Mesothelial cell of epicardium (in vitro differentiated cells): ENCODE measurements at regions not wholly inside any gene's neighbourhood (a gene's known extent, or its start where the extent isn't known, plus 50 kb on each side); places are given as distances from the start of the nearest gene placed in this dataset.
A peak's percentile ranks its signal among the peaks of the same experiment; 100 is the strongest.

Experiments
- DNase-seq, 2 experiments: peaks; one replicate each; pipeline ENCODE4 v3.0.0; 2021; ENCODE audit warnings: low spot score in 2 of 2; ENCODE audit not compliant: unreplicated experiment in 2 of 2
- H3K27ac Mint-ChIP-seq: 2 replicates; pipeline ENCODE4 v1.8.0; 2021; ENCODE audit warnings: mixed read lengths
- H3K27me3 Mint-ChIP-seq: 2 replicates; pipeline ENCODE4 v1.8.0; 2021; ENCODE audit warnings: low read depth, mixed read lengths
- H3K36me3 Mint-ChIP-seq: 2 replicates; pipeline ENCODE4 v1.8.0; 2021; ENCODE audit warnings: mixed read lengths
- H3K4me1 Mint-ChIP-seq: 2 replicates; pipeline ENCODE4 v1.8.0; 2021; ENCODE audit warnings: mixed read lengths
- H3K4me3 Mint-ChIP-seq: 2 replicates; pipeline ENCODE4 v1.8.0; 2021; ENCODE audit warnings: mild to moderate bottlenecking, moderate library complexity, mixed read lengths
- H3K9me3 Mint-ChIP-seq: 2 replicates; pipeline ENCODE4 v1.8.0; 2021; ENCODE audit warnings: mixed read lengths
- TF ChIP-seq, protein P1 (sequence below): fragments of 200-600 bp; sonication (generic); IDR thresholded peaks from one replicate; pipeline ENCODE4 v1.5.0; 2021; ENCODE audit warnings: antibody characterized with exemption; ENCODE audit not compliant: unreplicated experiment

DNA sequence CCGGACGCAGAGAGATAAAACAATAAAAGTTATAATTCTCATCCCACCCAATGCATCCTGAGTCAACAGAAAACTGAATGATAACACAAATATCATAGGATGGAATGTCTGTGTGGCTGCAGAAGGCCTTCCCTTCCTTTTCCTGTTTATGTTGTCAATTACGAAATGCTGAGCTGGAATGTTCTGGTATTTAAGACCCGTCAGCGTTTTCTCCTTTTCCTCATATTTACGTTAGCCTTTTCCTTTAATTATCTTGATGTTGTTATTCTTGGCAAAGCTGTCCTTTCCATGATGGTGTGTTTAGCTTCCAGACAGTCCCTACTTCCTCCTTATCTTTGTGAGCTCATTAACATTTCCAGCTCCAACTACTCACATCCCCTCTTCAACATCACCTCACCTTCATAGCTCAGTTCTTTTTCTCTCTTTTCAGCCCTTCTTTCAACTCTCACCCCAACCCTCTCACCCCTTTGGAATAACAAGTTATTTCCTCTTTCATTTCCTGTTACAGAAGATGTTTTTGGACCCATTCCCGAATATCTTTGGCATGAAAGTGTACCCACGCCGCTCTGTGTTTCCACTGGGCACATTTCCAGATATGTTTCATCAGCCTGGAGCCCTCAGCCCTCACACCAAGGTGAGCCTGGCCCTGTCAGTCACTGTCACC lies 221.6 kb downstream of the NR2F1-AS1 start:
- TF ChIP-seq, protein P1, sequence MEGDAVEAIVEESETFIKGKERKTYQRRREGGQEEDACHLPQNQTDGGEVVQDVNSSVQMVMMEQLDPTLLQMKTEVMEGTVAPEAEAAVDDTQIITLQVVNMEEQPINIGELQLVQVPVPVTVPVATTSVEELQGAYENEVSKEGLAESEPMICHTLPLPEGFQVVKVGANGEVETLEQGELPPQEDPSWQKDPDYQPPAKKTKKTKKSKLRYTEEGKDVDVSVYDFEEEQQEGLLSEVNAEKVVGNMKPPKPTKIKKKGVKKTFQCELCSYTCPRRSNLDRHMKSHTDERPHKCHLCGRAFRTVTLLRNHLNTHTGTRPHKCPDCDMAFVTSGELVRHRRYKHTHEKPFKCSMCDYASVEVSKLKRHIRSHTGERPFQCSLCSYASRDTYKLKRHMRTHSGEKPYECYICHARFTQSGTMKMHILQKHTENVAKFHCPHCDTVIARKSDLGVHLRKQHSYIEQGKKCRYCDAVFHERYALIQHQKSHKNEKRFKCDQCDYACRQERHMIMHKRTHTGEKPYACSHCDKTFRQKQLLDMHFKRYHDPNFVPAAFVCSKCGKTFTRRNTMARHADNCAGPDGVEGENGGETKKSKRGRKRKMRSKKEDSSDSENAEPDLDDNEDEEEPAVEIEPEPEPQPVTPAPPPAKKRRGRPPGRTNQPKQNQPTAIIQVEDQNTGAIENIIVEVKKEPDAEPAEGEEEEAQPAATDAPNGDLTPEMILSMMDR, result no peak
- DNase-seq, result no peak
- peaks cover 21% of the 10 kb centered on the region for H3K4me1 Mint-ChIP-seq
- H3K36me3 Mint-ChIP-seq, result no peaks in the 10 kb centered on the region
- H3K27ac Mint-ChIP-seq, result peak overlapping the region; percentile 71
- no peaks in the 10 kb centered on the region for H3K27me3 Mint-ChIP-seq
- H3K4me3 Mint-ChIP-seq, result no peak overlapping the region
- no peaks in the 10 kb centered on the region for H3K9me3 Mint-ChIP-seq

DNA sequence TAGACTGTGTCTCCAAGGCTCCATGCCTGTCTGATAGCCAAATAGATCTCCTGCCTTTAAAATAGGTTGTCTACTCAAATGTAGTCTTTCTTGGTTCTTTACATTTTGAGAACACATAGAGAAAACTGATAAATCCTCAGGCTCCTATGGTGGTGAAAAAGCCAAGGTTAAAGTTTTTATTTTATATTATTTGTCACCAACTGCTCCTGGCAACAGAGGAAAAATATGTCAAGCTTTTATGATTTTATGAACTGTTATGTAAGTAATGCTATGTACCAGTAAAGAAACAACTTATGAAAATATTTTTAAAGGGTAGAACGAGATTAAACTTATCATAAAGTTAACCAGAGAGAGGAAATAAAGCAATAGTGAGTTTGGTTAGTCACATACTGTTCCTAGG lies 222.8 kb downstream of the NR2F1-AS1 start:
- Mint-ChIP-seq H3K4me1 (peaks cover 17% of the 10 kb centered on the region), H3K4me3 (no peak overlapping the region), H3K27ac (peak overlapping the region; percentile 67), H3K36me3 (no peaks in the 10 kb centered on the region), H3K27me3 (no peaks in the 10 kb centered on the region), H3K9me3 (no peaks in the 10 kb centered on the region)
- TF ChIP-seq, protein P1, result no peak
- no peak for DNase-seq

- no peaks in the 10 kb centered on the region for H3K36me3 Mint-ChIP-seq
- H3K27me3 Mint-ChIP-seq, result no peaks in the 10 kb centered on the region
- peaks cover 17% of the 10 kb centered on the region for H3K4me1 Mint-ChIP-seq
- peak overlapping the region; percentile 67 for H3K27ac Mint-ChIP-seq
- H3K9me3 Mint-ChIP-seq, result no peaks in the 10 kb centered on the region
- TF ChIP-seq, protein P1, result no peak
- H3K4me3 Mint-ChIP-seq, result no peak overlapping the region
- no peak for DNase-seq
These were observed 223.3 kb downstream of the NR2F1-AS1 start for GRCh38 chr5:93357686-93358085.

- Mint-ChIP-seq H3K9me3 (peaks cover 8% of the 10 kb centered on the region), H3K27me3 (no peaks in the 10 kb centered on the region)
These were observed 225.3 kb downstream of the NR2F1-AS1 start for GRCh38 chr5:93355691-93356090.

GRCh38 chr5:93352186-93352585 lies 228.8 kb downstream of the NR2F1-AS1 start:
- Mint-ChIP-seq H3K27ac (no peak overlapping the region), H3K4me1 (no peaks in the 10 kb centered on the region), H3K9me3 (peaks cover 8% of the 10 kb centered on the region), H3K36me3 (no peaks in the 10 kb centered on the region), H3K4me3 (no peak overlapping the region), H3K27me3 (no peaks in the 10 kb centered on the region)
- DNase-seq, result no peak
- TF ChIP-seq, protein P1, result no peak

More at GRCh38 chr5:93355691-93356090, 225.3 kb downstream of the NR2F1-AS1 start:
- H3K36me3 Mint-ChIP-seq, result no peaks in the 10 kb centered on the region
- no peak overlapping the region for H3K27ac Mint-ChIP-seq
- DNase-seq, result no peak
- peaks cover 17% of the 10 kb centered on the region for H3K4me1 Mint-ChIP-seq
- TF ChIP-seq, protein P1, result no peak
- H3K4me3 Mint-ChIP-seq, result no peak overlapping the region

DNA sequence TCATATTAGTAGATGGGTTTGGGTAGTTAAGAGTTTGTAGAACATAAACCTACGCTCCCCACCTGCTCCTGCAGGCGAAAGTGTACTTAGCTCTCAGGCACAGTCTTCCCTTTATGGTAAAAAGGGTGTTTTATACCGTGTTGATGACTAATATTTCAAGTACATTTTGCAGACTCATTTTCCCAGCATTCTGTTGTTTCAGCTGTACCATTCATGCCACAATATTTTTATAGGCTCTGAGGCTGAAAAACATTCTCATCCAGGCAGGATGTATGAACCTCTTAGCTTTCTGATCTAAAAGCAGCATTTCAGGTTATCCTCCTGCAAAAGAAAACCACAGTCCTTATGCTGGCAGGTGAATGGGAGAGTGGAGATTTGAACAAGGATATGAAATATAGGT lies 231.4 kb downstream of the NR2F1-AS1 start:
- no peak for DNase-seq
- H3K36me3 Mint-ChIP-seq, result no peaks in the 10 kb centered on the region
- no peak overlapping the region for H3K4me3 Mint-ChIP-seq
- H3K9me3 Mint-ChIP-seq, result peaks cover 8% of the 10 kb centered on the region
- H3K27ac Mint-ChIP-seq, result no peak overlapping the region
- H3K4me1 Mint-ChIP-seq, result no peaks in the 10 kb centered on the region
- no peaks in the 10 kb centered on the region for H3K27me3 Mint-ChIP-seq
- TF ChIP-seq, protein P1, result no peak
